ENCODE measurements at regions not wholly inside any gene's neighbourhood (a gene's known extent, or its start where the extent isn't known, plus 50 kb on each side); places are given as distances from the start of the nearest gene placed in this dataset.

GRCh38 chr17:79509008-79509407 lies 101.8 kb downstream of the RBFOX3 start:
- H3K4me3 ChIP-seq: no peak overlapping the region
- no peaks in the 10 kb centered on the region for H3K36me3 ChIP-seq
- TF ChIP-seq POLR2A (IDR thresholded peaks at IDR 0.05) (no peak), CTCF (IDR thresholded peaks at IDR 0.05) (no peak)
- H3K27ac ChIP-seq: no peak overlapping the region
- no peaks in the 10 kb centered on the region for H3K9me3 ChIP-seq
- no peak for DNase-seq
- no peaks in the 10 kb centered on the region for H3K4me1 ChIP-seq
- H3K27me3 ChIP-seq: no peaks in the 10 kb centered on the region
- intact Hi-C loops (cut with DNase I; ENCODE audit: low total_unique reads): no loop called here

GRCh38 chr17:79508291-79508716 lies 102.5 kb downstream of the RBFOX3 start:
- Histone ChIP-seq H3K27ac (no peak overlapping the region), H3K4me3 (no peak overlapping the region), H3K4me1 (no peaks in the 10 kb centered on the region), H3K27me3 (no peaks in the 10 kb centered on the region), H3K9me3 (no peaks in the 10 kb centered on the region), H3K36me3 (no peaks in the 10 kb centered on the region)
- intact Hi-C loops (cut with DNase I; ENCODE audit: low total_unique reads): no loop called here
- DNase-seq: no peak
- TF ChIP-seq CTCF (IDR thresholded peaks at IDR 0.05): no peak
- no peak for TF ChIP-seq POLR2A (IDR thresholded peaks at IDR 0.05)

- TF ChIP-seq POLR2A (IDR thresholded peaks at IDR 0.05): no peak
- no peak for TF ChIP-seq CTCF (IDR thresholded peaks at IDR 0.05)
- intact Hi-C loops (cut with DNase I; ENCODE audit: low total_unique reads): no loop called here
- H3K36me3 ChIP-seq: no peaks in the 10 kb centered on the region
- no peaks in the 10 kb centered on the region for H3K27me3 ChIP-seq
- no peak for DNase-seq
- no peaks in the 10 kb centered on the region for H3K9me3 ChIP-seq
- no peak overlapping the region for H3K4me3 ChIP-seq
- H3K4me1 ChIP-seq: no peaks in the 10 kb centered on the region
- H3K27ac ChIP-seq: no peak overlapping the region
These were observed 103.9 kb downstream of the RBFOX3 start for GRCh38 chr17:79506955-79507354.

- no peak overlapping the region for H3K27ac ChIP-seq
- no peaks in the 10 kb centered on the region for H3K9me3 ChIP-seq
- no peaks in the 10 kb centered on the region for H3K4me1 ChIP-seq
- no peaks in the 10 kb centered on the region for H3K27me3 ChIP-seq
- DNase-seq: no peak
- no peak for TF ChIP-seq CTCF (IDR thresholded peaks at IDR 0.05)
- no peak for TF ChIP-seq POLR2A (IDR thresholded peaks at IDR 0.05)
- intact Hi-C loops (cut with DNase I; ENCODE audit: low total_unique reads): no loop called here
- H3K36me3 ChIP-seq: no peaks in the 10 kb centered on the region
- no peak overlapping the region for H3K4me3 ChIP-seq
These were observed 104.5 kb downstream of the RBFOX3 start for GRCh38 chr17:79506150-79506870.

- Histone ChIP-seq H3K27me3 (no peaks in the 10 kb centered on the region), H3K4me3 (no peak overlapping the region), H3K27ac (no peak overlapping the region), H3K36me3 (no peaks in the 10 kb centered on the region), H3K4me1 (no peaks in the 10 kb centered on the region), H3K9me3 (no peaks in the 10 kb centered on the region)
- intact Hi-C loops (cut with DNase I; ENCODE audit: low total_unique reads): no loop called here
- TF ChIP-seq CTCF (IDR thresholded peaks at IDR 0.05) (no peak), POLR2A (IDR thresholded peaks at IDR 0.05) (no peak)
- no peak for DNase-seq
These were observed 105.7 kb downstream of the RBFOX3 start for GRCh38 chr17:79505199-79505598.

Data from uterus (tissue), 3 donors.